Activated CD8-positive, alpha-beta T cell treated with anti-CD3 and anti-CD28 coated beads, Interleukin-2, amount 10 ng/mL, durations not matched to agents 7 days and 5 days (primary cell): ENCODE measurements at regions not wholly inside any gene's neighbourhood (a gene's known extent, or its start where the extent isn't known, plus 50 kb on each side); places are given as distances from the start of the nearest gene placed in this dataset.
"Not testable (repeated sequence)": the region's sequence is repeated elsewhere in the genome, so short reads cannot be mapped to it uniquely, and the experiment has no call there.

Source experiments
- ATAC-seq: fragments of 150-1000 bp; cut with Tn5 transposase; one replicate; pipeline ENCODE4 v1.10.0; 2021; ENCODE audit warnings: moderate library complexity
- CTCF ChIA-PET: fragments of 350-600 bp; sonication (Branson Sonifier 250); formaldehyde crosslinking; loops from one replicate; lab custom pipeline; 2021; ENCODE audit warnings: antibody characterized with exemption; lab: Charles Lee
- POLR2A ChIA-PET: fragments of 350-600 bp; sonication (Branson Sonifier 250); formaldehyde crosslinking; loops from one replicate; lab custom pipeline; 2021; ENCODE audit warnings: antibody characterized with exemption; lab: Charles Lee
- DNase-seq: peaks from one replicate; pipeline ENCODE4 v3.0.0-alpha.2; 2020
- H3K27ac Mint-ChIP-seq: one replicate; pipeline ENCODE4 v1.8.0; 2021; ENCODE audit warnings: mild to moderate bottlenecking, mixed read lengths
- H3K27me3 Mint-ChIP-seq: one replicate; pipeline ENCODE4 v1.8.0; 2021; ENCODE audit warnings: low read depth, mixed read lengths
- H3K36me3 Mint-ChIP-seq: one replicate; pipeline ENCODE4 v1.8.0; 2021; ENCODE audit warnings: low read depth, mixed read lengths
- H3K4me1 Mint-ChIP-seq: one replicate; pipeline ENCODE4 v1.8.0; 2021; ENCODE audit warnings: low read depth, mixed read lengths
- H3K4me3 Mint-ChIP-seq: one replicate; pipeline ENCODE4 v1.8.0; 2021; ENCODE audit warnings: mild to moderate bottlenecking, mixed read lengths
- H3K9me3 Mint-ChIP-seq: one replicate; pipeline ENCODE4 v1.8.0; 2022; ENCODE audit warnings: mixed read lengths; ENCODE audit not compliant: insufficient read depth

DNA sequence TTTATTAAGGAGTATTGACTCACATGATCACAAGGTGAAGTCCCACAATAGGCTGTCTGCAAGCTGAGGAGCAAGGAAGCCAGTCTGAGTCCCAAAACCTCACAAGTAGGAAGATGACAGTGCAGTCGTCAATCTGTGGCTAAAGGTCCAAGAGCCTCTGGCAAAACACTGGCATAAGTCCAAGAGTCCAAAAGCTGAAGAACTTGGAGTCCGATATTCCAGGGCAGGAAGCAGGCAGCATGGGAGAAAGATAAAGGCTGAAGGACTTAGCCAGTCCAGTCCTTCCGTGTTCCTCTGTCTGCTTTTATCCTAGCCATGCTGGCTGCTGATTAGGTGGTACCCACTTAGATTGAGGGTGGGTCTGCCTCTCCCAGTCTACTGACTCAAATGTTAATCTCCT is 553.3 kb downstream of the CCSER2 start:
- H3K27me3 Mint-ChIP-seq, CTCF ChIA-PET, H3K4me3 Mint-ChIP-seq, DNase-seq, POLR2A ChIA-PET, H3K27ac Mint-ChIP-seq, H3K4me1 Mint-ChIP-seq, ATAC-seq, H3K9me3 Mint-ChIP-seq, H3K36me3 Mint-ChIP-seq: not testable (repeated sequence)

DNA sequence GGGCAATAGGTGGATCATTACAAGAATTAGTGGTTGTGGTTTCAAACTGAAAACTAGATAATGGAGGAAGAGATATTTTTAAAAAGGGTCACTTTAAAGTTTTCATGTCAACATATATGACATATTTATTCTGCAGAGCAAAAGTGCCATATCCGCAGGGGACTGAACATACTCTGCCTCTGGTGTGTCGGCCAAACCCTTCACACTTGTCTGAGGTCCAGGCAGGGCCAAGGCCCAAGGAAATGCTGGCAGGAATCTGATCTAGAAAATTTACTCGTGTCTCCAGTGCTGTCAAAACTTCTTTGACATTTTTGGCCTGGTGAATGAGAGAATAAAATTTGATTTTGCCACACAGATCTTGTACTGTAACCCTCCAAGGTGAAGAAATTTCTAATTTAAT is 562.3 kb downstream of the CCSER2 start:
- DNase-seq, result no peak
- H3K36me3 Mint-ChIP-seq, result no peaks in the 10 kb centered on the region
- no peak overlapping the region for H3K4me3 Mint-ChIP-seq
- no peaks in the 10 kb centered on the region for H3K4me1 Mint-ChIP-seq
- no peaks in the 10 kb centered on the region for H3K9me3 Mint-ChIP-seq
- CTCF ChIA-PET, result no interaction called here
- no peak for ATAC-seq
- POLR2A ChIA-PET, result no interaction called here
- no peak overlapping the region for H3K27ac Mint-ChIP-seq
- no peaks in the 10 kb centered on the region for H3K27me3 Mint-ChIP-seq

DNA sequence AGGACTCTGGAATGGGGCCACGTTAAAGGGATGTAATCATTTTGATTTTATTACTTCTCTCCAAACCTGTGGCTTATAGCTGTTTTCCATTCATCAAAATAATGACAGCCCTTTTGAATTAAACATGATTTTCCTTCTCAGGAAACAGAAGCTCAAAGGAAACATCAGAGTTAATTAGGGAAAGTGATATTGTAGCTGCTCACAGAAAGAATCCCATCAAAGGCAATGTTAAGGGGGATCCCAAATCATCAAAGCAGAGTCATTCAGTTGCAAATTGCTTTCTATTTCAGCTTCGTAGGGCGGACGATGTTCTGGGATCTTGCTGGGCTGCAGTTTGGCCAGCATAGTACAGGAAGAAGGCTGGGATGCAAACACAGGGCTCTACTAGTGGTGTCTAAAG is 563.2 kb downstream of the CCSER2 start:
- Mint-ChIP-seq H3K4me3 (no peak overlapping the region), H3K36me3 (no peaks in the 10 kb centered on the region), H3K9me3 (no peaks in the 10 kb centered on the region), H3K27ac (no peak overlapping the region), H3K4me1 (no peaks in the 10 kb centered on the region), H3K27me3 (no peaks in the 10 kb centered on the region)
- POLR2A ChIA-PET, result no interaction called here
- CTCF ChIA-PET, result no interaction called here
- ATAC-seq (no peak), DNase-seq (no peak)

DNA sequence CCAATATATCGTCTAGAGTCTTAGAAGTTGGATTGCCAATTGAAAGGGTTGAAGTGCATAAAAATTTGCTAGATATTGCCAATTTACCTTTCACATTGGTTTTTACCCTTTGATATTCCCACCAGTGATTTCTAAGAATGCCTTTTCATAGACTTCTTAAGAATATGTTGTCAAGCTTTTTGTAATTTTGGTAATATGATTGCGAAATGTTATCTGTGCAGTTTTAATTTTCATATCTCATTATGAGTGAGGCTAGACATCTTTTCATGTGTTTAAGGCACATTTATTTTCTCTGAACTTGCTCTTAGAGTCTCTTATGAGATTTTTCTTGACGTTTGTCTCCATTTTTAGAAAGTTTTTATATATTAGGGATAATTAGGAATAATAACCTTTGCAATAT is 567.2 kb downstream of the CCSER2 start:
- Mint-ChIP-seq H3K36me3 (no peaks in the 10 kb centered on the region), H3K27me3 (no peaks in the 10 kb centered on the region), H3K4me3 (no peak overlapping the region), H3K4me1 (no peaks in the 10 kb centered on the region), H3K27ac (no peak overlapping the region), H3K9me3 (no peaks in the 10 kb centered on the region)
- POLR2A ChIA-PET, result no interaction called here
- no peak for DNase-seq
- CTCF ChIA-PET, result no interaction called here
- ATAC-seq, result no peak

DNA sequence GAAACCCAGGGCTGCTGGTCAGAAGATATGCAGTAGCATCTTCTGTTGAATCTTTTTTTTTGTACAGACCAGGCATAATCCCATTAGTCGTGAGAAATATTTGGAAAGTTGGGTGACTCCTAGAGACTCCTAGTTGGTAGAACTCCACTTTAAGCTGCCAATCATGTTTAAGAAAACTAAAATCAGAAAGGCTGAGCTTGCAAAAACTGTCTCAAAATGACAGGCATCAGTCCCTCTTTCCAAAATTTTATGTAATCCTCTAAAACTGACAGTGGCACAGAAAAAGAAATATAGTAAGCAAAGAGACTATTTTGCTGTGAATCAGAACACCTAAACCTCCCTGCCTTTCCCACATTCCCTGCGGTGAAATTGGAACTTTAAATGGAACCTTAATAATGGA is 568.5 kb downstream of the CCSER2 start:
- H3K9me3 Mint-ChIP-seq, result no peaks in the 10 kb centered on the region
- no peak overlapping the region for H3K4me3 Mint-ChIP-seq
- H3K36me3 Mint-ChIP-seq, result no peaks in the 10 kb centered on the region
- no peak for DNase-seq
- no peak overlapping the region for H3K27ac Mint-ChIP-seq
- POLR2A ChIA-PET, result no interaction called here
- H3K27me3 Mint-ChIP-seq, result no peaks in the 10 kb centered on the region
- no peak for ATAC-seq
- CTCF ChIA-PET, result no interaction called here
- H3K4me1 Mint-ChIP-seq, result no peaks in the 10 kb centered on the region

DNA sequence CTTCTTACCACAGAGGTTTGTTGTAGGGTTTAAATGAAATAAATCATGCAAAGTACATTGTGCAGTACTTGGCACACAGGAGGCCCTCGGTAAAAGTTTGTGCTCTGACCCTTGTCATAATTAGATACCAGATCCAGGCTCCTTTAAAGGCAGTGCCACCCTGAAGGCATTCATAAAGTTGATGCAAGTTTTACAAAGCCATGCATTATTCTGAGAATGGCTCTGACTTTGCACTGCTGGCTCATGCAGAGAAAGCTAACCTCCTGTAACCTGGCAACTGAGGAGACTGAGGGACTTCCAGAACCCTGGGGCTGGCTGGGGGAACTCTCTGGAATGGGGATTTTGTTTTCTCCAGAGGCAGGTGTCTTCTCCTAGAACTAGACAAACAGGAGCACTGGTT is 570.9 kb downstream of the CCSER2 start:
- no peak for DNase-seq
- Mint-ChIP-seq H3K4me1 (no peaks in the 10 kb centered on the region), H3K9me3 (no peaks in the 10 kb centered on the region), H3K27ac (no peak overlapping the region), H3K27me3 (no peaks in the 10 kb centered on the region), H3K4me3 (no peak overlapping the region), H3K36me3 (no peaks in the 10 kb centered on the region)
- ChIA-PET POLR2A (no interaction called here), CTCF (no interaction called here)
- no peak for ATAC-seq

DNA sequence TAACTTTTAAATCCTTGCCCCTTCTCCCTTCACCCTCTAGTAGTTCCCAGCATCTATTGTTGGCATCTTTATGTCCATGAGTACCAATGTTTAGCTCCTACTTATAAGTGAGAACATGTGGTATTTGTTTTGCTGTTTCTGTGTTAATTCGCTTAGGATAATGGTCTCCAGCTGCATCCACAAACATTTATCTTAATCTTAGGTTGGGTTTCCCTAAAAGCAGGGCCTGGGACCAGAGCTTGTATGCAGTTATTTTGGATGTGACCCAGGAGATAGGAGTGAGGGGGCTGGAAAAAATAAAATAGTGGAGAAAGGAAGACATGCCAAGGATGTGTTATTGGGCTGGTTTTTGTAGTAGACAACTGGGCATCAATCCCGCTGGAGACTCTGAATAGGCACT is 571.8 kb downstream of the CCSER2 start:
- no peaks in the 10 kb centered on the region for H3K9me3 Mint-ChIP-seq

DNA sequence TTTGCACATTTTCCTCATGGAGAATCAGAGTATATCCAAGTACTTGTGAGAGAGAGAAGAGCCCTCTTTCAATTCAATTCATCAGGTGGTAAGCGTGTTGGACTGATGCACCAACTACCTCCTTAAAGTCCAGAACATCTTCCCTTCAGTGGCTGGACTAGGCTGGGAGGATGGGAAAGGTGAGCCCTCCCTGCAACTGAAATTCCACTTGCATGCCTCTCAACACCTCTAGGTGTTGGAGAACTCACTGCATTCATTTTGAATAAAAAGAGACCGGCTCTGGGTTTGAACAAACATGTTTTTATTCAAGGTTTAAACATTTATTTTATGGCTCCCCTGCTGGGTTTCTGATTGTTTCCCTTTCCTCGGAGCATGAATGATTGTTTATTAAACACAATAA is 573.5 kb downstream of the CCSER2 start:
- DNase-seq, result no peak
- H3K27me3 Mint-ChIP-seq, result no peaks in the 10 kb centered on the region
- H3K4me1 Mint-ChIP-seq, result no peaks in the 10 kb centered on the region
- ChIA-PET CTCF (no interaction called here), POLR2A (no interaction called here)
- no peaks in the 10 kb centered on the region for H3K36me3 Mint-ChIP-seq
- H3K9me3 Mint-ChIP-seq, result no peaks in the 10 kb centered on the region
- no peak for ATAC-seq
- H3K27ac Mint-ChIP-seq, result no peak overlapping the region
- no peak overlapping the region for H3K4me3 Mint-ChIP-seq

More for the DNA sequence above, 571.8 kb downstream of the CCSER2 start:
- ChIA-PET CTCF (no interaction called here), POLR2A (no interaction called here)
- Mint-ChIP-seq H3K27me3 (no peaks in the 10 kb centered on the region), H3K4me1 (no peaks in the 10 kb centered on the region), H3K4me3 (no peak overlapping the region), H3K36me3 (no peaks in the 10 kb centered on the region), H3K27ac (no peak overlapping the region)
- no peak for ATAC-seq
- no peak for DNase-seq

DNA sequence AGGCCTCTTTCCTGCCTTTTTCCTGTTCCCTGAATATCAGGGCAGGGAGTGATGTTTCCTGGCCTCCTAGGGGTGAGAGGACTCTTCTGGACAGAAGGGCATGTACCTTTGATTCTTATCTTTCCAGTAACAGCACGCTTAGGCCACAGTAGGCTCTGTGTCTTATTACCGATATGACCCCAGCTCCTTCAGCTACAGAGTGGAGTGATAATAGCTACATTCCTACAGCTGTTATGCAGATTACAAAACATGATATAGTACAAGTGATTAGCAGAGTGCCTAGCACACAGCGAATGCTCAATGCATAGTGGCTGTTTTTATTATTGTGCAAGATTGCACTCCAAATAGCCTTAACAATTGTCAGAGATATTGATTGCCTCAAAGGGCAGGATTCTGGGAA is 574.2 kb downstream of the CCSER2 start:
- Mint-ChIP-seq H3K4me1 (no peaks in the 10 kb centered on the region), H3K9me3 (no peaks in the 10 kb centered on the region), H3K27ac (no peak overlapping the region), H3K36me3 (no peaks in the 10 kb centered on the region), H3K4me3 (no peak overlapping the region), H3K27me3 (no peaks in the 10 kb centered on the region)
- CTCF ChIA-PET, result no interaction called here
- POLR2A ChIA-PET, result no interaction called here
- ATAC-seq (no peak), DNase-seq (no peak)

DNA sequence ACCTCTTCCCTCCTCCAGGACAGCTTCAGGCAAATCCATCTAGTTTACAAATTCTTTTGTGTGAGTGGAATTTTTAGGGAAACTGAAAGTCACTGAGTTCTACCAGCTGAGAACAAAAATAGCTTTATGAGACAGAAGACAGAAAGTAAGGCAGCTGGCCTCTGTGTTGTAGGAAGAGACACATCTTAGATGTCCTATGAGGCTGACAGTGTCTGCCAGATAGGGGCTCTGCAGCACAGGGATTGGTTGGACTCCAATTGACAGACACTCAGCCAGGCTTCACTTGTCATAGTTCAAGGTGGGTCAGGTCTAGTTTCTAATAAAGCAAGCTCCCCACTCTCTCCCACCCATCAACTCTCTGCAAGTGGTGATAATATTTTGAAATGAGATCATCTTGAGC is 574.9 kb downstream of the CCSER2 start:
- Mint-ChIP-seq H3K27me3 (no peaks in the 10 kb centered on the region), H3K4me1 (no peaks in the 10 kb centered on the region), H3K27ac (no peak overlapping the region), H3K36me3 (no peaks in the 10 kb centered on the region), H3K9me3 (no peaks in the 10 kb centered on the region), H3K4me3 (no peak overlapping the region)
- no peak for ATAC-seq
- DNase-seq, result no peak
- CTCF ChIA-PET, result no interaction called here
- POLR2A ChIA-PET, result no interaction called here

DNA sequence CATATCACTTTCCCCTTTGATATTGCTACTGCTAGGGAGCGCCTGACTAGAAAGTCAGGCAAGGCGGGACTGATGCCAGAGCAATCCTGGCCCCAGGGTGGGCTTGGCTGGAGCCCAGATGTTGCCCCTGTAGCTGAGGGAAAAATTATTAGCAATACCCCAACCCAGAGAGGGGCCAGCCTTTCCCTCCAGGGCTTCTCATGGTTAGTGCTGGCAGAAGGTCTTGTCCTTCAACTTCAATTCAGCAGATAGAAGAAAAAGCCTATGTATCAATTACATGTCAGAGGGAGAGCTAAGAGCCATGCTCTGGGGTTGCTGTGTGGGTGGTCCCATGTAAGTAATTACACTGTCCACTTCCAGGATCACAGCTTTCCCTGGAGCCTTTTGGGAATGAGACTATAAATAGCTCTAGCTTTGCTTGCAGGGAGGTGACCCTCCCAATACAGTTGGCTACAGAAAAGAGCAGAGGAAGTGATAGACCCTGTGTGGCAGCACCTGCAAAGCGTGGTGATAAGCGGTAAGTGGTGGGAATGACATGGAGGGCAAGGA is 579.1 kb downstream of the CCSER2 start:
- ChIA-PET POLR2A (no interaction called here), CTCF (no interaction called here)
- H3K4me3 Mint-ChIP-seq, result no peak overlapping the region
- H3K36me3 Mint-ChIP-seq, result no peaks in the 10 kb centered on the region
- H3K4me1 Mint-ChIP-seq, result no peaks in the 10 kb centered on the region
- H3K27ac Mint-ChIP-seq, result no peak overlapping the region
- H3K27me3 Mint-ChIP-seq, result no peaks in the 10 kb centered on the region
- DNase-seq, result no peak
- no peak for ATAC-seq
- no peaks in the 10 kb centered on the region for H3K9me3 Mint-ChIP-seq

DNA sequence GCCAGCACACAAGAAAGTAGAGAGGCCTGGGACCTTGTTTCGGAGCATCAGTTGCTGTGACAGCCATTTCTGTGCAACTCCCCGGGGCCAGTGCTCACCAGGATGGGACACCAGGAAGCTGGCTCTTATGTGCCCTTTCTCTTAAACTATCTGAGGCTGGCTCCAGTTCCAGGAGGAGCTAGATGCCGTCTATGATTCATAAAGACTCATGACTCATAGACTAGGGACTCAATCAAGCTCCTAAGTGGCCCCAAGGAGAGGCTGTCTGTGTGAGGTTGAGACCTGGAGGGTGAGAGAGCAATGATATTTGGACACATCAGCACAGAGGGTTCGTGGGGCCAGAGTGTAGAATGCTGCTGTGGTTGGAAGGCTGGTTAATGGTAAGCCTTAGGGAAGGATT is 580.1 kb downstream of the CCSER2 start:
- Mint-ChIP-seq H3K4me3 (no peak overlapping the region), H3K9me3 (no peaks in the 10 kb centered on the region), H3K27me3 (no peaks in the 10 kb centered on the region), H3K4me1 (no peaks in the 10 kb centered on the region), H3K27ac (no peak overlapping the region), H3K36me3 (no peaks in the 10 kb centered on the region)
- no peak for ATAC-seq
- CTCF ChIA-PET, result no interaction called here
- no peak for DNase-seq
- POLR2A ChIA-PET, result no interaction called here

DNA sequence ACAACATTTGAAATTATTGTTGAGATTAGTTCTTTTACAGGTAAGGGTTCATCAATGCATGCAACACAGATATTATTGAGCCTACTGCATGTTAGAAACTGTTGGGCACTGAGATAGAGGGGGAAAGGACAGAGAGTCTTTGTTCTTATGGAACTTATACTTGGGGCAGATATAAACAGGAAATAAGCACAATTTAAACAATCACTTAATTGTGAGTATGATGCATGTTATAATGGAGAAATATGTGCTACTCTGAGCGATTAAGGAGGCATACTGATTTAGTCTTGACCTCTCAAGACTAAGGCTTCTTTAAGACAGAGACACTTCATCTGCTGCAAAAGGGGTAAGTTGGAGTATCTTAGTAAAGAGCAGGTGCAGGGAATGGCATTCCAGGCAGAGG is 593.3 kb downstream of the CCSER2 start:
- ChIA-PET CTCF (no interaction called here), POLR2A (no interaction called here)
- Mint-ChIP-seq H3K4me3 (no peak overlapping the region), H3K27ac (no peak overlapping the region), H3K4me1 (no peaks in the 10 kb centered on the region), H3K36me3 (no peaks in the 10 kb centered on the region), H3K9me3 (no peaks in the 10 kb centered on the region), H3K27me3 (no peaks in the 10 kb centered on the region)
- no peak for DNase-seq
- ATAC-seq, result no peak
